ENCODE measurements at regions not wholly inside any gene's neighbourhood (a gene's known extent, or its start where the extent isn't known, plus 50 kb on each side); places are given as distances from the start of the nearest gene placed in this dataset.

DNA sequence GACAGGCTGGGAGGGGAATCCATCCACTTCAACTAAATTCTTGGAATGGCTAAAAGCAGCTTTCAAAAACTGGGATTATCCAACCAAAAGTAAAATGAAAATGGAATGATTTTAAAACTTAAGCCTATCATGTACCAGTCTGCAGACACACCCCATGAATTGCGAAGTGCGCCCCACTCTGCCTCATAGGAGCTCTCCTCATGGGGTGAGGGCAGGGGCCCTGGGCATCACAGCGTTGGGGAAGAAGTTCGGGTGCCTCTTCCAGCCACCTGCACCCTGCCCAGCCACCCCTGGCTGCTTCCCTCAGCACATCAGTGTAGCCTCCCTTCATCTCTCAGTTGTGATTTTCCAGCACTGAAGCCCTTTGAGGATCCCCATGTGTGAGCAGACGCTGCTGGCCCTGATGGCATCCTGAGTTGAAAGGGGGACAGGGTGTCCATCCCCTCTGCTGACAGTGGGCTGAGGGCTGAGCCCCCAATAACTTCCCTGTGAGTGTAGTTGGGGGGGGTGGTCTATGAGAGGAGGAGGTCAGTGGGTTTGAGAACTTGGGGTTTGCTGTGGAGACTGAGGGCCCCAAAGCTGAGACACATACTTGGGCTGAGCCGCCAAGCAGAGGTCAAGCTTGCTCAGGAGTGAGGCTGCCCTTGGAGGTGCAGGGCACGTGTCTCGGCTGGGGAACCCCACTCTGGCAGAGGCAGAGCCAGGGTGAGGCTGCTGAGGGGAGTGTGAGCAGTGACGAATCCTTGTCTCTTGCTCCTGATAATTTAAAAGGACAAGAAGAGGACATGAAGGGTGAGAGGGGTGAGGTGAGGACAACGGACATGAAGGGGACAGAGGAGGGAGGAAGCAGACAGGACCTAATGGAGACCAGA, 542.1 kb downstream of the TCERG1L start:
- Histone ChIP-seq H3K4me1 (no peaks in the 10 kb centered on the region), H3K9me3 (no peaks in the 10 kb centered on the region), H3K27ac (no peak overlapping the region), H3K4me2 (no peak overlapping the region), H3K4me3 (no peak overlapping the region)
- WGBS (ENCODE audit: missing lambda C conversion rate), result 4% methylated on average over 7 of the region's 10 CpGs
- DNase-seq (ENCODE audit: low read depth in 1 of 2, low spot score in 1 of 2) (no peak), ATAC-seq (no peak), FAIRE-seq (no peak)
- CTCF ChIA-PET, result no interaction called here
- TF ChIP-seq HEYL (CRISPR knock-in tag; IDR thresholded peaks at IDR 0.05), result no peak
- TF ChIP-seq HOXB5 (CRISPR knock-in tag; IDR thresholded peaks at IDR 0.05), result no peak
- no peak for TF ChIP-seq EP300 (IDR thresholded peaks at IDR 0.05)
- no peak for TF ChIP-seq FOSL2 (IDR thresholded peaks at IDR 0.05)
- TF ChIP-seq FOSL2 (CRISPR knock-in tag; IDR thresholded peaks at IDR 0.05), result no peak
- TF ChIP-seq CHD2 (IDR thresholded peaks at IDR 0.05; ENCODE audit: low read length, partially characterized antibody), result no peak
- no peak for TF ChIP-seq KDM1A (IDR thresholded peaks at IDR 0.05; ENCODE audit: low read depth)
- no peak for TF ChIP-seq HOXB13 (CRISPR knock-in tag; IDR thresholded peaks at IDR 0.05; ENCODE audit: low read depth)
- no peak for TF ChIP-seq ZFP36 (IDR thresholded peaks at IDR 0.05; ENCODE audit: borderline replicate concordance, partially characterized antibody)
- no peak for TF ChIP-seq ZNF302 (CRISPR knock-in tag; IDR thresholded peaks at IDR 0.05)
- no peak for TF ChIP-seq TP53 (CRISPR knock-in tag; IDR thresholded peaks at IDR 0.05)
- TF ChIP-seq MAFK (IDR thresholded peaks at IDR 0.05; ENCODE audit: partially characterized antibody), result no peak
- no peak for TF ChIP-seq CTCF (IDR thresholded peaks at IDR 0.05)
- POLR2A ChIA-PET, result no interaction called here

GRCh38 chr10:130770018-130770630, 541.4 kb downstream of the TCERG1L start:
- ATAC-seq, result no peak
- POLR2A ChIA-PET, result no interaction called here
- no peak for FAIRE-seq
- WGBS (ENCODE audit: missing lambda C conversion rate), result 2% methylated on average over 9 of the region's 13 CpGs
- Histone ChIP-seq H3K4me2 (no peak overlapping the region), H3K4me3 (no peak overlapping the region), H3K4me1 (no peaks in the 10 kb centered on the region), H3K9me3 (no peaks in the 10 kb centered on the region), H3K27ac (no peak overlapping the region)
- TF ChIP-seq, protein P1, sequence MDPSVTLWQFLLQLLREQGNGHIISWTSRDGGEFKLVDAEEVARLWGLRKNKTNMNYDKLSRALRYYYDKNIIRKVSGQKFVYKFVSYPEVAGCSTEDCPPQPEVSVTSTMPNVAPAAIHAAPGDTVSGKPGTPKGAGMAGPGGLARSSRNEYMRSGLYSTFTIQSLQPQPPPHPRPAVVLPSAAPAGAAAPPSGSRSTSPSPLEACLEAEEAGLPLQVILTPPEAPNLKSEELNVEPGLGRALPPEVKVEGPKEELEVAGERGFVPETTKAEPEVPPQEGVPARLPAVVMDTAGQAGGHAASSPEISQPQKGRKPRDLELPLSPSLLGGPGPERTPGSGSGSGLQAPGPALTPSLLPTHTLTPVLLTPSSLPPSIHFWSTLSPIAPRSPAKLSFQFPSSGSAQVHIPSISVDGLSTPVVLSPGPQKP (IDR thresholded peaks at IDR 0.05; ENCODE audit: low read depth, low read length), result no peak
- TF ChIP-seq JUN (IDR thresholded peaks at IDR 0.05) (no peak), ZSCAN20 (CRISPR knock-in tag; IDR thresholded peaks at IDR 0.05) (no peak)
- no peak for DNase-seq (ENCODE audit: low read depth in 1 of 2, low spot score in 1 of 2)
- CTCF ChIA-PET, result no interaction called here

DNA sequence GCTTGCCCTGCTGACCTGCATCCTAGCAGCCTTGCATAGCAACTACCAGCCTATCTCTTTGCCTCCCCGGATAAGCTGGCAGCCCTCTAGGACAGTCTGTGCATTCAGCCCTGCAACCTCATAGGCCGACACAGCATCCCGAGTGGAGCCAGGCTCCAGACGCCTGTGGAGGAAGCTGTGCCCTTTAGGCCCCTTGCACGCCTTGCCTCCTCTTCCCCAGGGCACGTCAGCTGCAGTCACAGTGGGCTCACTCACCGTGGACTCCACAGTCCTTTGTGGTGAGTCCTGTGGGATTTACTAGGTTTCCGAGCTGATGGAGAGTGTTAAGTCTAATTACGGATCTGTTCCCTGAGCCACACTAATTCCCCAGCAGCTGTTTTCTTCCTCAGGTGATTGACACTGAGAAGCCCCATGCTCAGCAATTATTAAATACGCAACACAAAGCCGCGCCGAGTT, 540.0 kb downstream of the TCERG1L start:
- ChIA-PET POLR2A (no interaction called here), CTCF (no interaction called here)
- H3K9me3 ChIP-seq, result no peaks in the 10 kb centered on the region
- ATAC-seq, result no peak
- WGBS (ENCODE audit: missing lambda C conversion rate), result 18% methylated on average over 7 of the region's 13 CpGs
- no peaks in the 10 kb centered on the region for H3K4me1 ChIP-seq
- TF ChIP-seq PBX3 (IDR thresholded peaks at IDR 0.05) (no peak), ZSCAN20 (CRISPR knock-in tag; IDR thresholded peaks at IDR 0.05) (no peak), POLR2AphosphoS2 (conservative IDR thresholded peaks at IDR 0.05; ENCODE audit: low read length) (no peak), NR3C1 (IDR thresholded peaks at IDR 0.05) (no peak), BCL3 (IDR thresholded peaks at IDR 0.05) (no peak), CBX2 (IDR thresholded peaks at IDR 0.05; ENCODE audit: borderline replicate concordance, low read depth) (no peak), RNF2 (IDR thresholded peaks at IDR 0.05; ENCODE audit: borderline replicate concordance, low read depth) (no peak), HDAC2 (IDR thresholded peaks at IDR 0.05) (no peak), REST (IDR thresholded peaks at IDR 0.05) (no peak), EHMT2 (IDR thresholded peaks at IDR 0.05; ENCODE audit: low read depth) (no peak)
- H3K4me2 ChIP-seq, result no peak overlapping the region
- no peak for DNase-seq (ENCODE audit: low read depth in 1 of 2, low spot score in 1 of 2)
- FAIRE-seq, result no peak
- no peak overlapping the region for H3K4me3 ChIP-seq
- H3K27ac ChIP-seq, result no peak overlapping the region

All from A549 (cell line).